GM23338 (cell line): ENCODE measurements at regions not wholly inside any gene's neighbourhood (a gene's known extent, or its start where the extent isn't known, plus 50 kb on each side); places are given as distances from the start of the nearest gene placed in this dataset.

Source experiments
- CREB1 ChIP-seq: fragments of 250-450 bp; sonication (Bioruptor Pico); IDR thresholded peaks from 2 replicates; pipeline ENCODE4 v1.5.0; 2020; ENCODE audit warnings: low read depth, mild to moderate bottlenecking, moderate library complexity
- EZH2 ChIP-seq: fragments of 200-600 bp; sonication (generic); IDR thresholded peaks from one replicate; pipeline ENCODE4 v1.8.0; 2017; ENCODE audit warnings: antibody characterized with exemption, mild to moderate bottlenecking, low read depth; ENCODE audit not compliant: unreplicated experiment
- EZH2phosphoT487 ChIP-seq: fragments of 200-600 bp; sonication (generic); IDR thresholded peaks from one replicate; pipeline ENCODE4 v1.8.1; 2018; ENCODE audit warnings: antibody characterized with exemption; ENCODE audit not compliant: unreplicated experiment
- JUNB ChIP-seq: IDR thresholded peaks from one replicate; pipeline ENCODE4 v1.6.1; 2016; ENCODE audit warnings: antibody characterized with exemption; ENCODE audit not compliant: unreplicated experiment
- NANOG ChIP-seq: IDR thresholded peaks from 2 replicates; pipeline ENCODE4 v1.6.1; 2016; ENCODE audit warnings: antibody characterized with exemption, borderline replicate concordance
- POLR2AphosphoS5 ChIP-seq: IDR thresholded peaks from 2 replicates; pipeline ENCODE4 v1.6.1; 2016; ENCODE audit warnings: antibody characterized with exemption, low read depth
- STAT1 ChIP-seq: IDR thresholded peaks from one replicate; pipeline ENCODE4 v1.6.1; 2016; ENCODE audit warnings: antibody characterized with exemption; ENCODE audit not compliant: unreplicated experiment
- ZNF114 ChIP-seq: fragments of 250-450 bp; sonication (Bioruptor Pico); IDR thresholded peaks from 2 replicates; pipeline ENCODE4 v1.5.0; 2020; ENCODE audit warnings: mild to moderate bottlenecking, moderate library complexity
- ZNF331 ChIP-seq: fragments of 250-450 bp; sonication (Bioruptor Pico); IDR thresholded peaks from 2 replicates; pipeline ENCODE4 v1.5.0; 2020; ENCODE audit warnings: low read depth, mild to moderate bottlenecking, moderate library complexity
- TF ChIP-seq, protein P1 (sequence below), 2 experiments: fragments of 200-600 bp in 1 of 2; sonication (generic) in 1 of 2; conservative IDR thresholded peaks; 2 replicates each; pipeline versions ENCODE4 v1.5.1 to v1.6.1; 2016 to 2017; ENCODE audit warnings: antibody characterized with exemption in 2 of 2, low read depth in 2 of 2, mild to moderate bottlenecking in 2 of 2, moderate library complexity in 1 of 2
- TF ChIP-seq, protein P2 (sequence below): IDR thresholded peaks from one replicate; pipeline ENCODE4 v1.6.1; 2018; ENCODE audit warnings: antibody characterized with exemption; ENCODE audit not compliant: unreplicated experiment
- TF ChIP-seq, protein P3 (sequence below): IDR thresholded peaks from 2 replicates; pipeline ENCODE4 v1.6.1; 2016; ENCODE audit warnings: antibody characterized with exemption
- TF ChIP-seq, protein P4 (sequence below): fragments of 250-450 bp; sonication (Bioruptor Pico); IDR thresholded peaks from 2 replicates; pipeline ENCODE4 v1.5.0; 2020; ENCODE audit warnings: mild to moderate bottlenecking, moderate library complexity

DNA sequence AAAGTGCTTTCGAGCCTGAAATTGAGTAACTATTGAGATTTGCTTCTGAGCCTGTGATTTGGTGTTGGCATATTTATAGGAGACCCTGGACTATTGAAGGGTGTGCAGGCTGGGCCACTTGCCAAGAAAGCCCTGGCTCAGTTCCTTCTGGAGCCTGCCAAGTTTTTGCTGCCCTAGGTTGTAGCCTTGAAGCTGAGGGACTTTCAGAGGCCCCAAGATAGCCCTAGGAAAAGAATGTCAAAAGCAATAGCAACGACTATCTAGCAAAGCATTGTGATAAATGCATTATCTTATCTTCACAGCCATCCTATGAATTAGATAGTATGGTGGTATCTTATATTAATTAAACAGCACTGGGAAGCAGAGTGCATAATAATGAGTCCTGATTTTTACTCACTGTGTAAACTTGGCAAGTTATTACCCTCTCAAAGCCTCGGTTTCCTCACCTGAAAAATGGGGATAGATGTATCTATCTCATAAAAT is 473.7 kb upstream of the PODXL start:
- TF ChIP-seq, protein P1, sequence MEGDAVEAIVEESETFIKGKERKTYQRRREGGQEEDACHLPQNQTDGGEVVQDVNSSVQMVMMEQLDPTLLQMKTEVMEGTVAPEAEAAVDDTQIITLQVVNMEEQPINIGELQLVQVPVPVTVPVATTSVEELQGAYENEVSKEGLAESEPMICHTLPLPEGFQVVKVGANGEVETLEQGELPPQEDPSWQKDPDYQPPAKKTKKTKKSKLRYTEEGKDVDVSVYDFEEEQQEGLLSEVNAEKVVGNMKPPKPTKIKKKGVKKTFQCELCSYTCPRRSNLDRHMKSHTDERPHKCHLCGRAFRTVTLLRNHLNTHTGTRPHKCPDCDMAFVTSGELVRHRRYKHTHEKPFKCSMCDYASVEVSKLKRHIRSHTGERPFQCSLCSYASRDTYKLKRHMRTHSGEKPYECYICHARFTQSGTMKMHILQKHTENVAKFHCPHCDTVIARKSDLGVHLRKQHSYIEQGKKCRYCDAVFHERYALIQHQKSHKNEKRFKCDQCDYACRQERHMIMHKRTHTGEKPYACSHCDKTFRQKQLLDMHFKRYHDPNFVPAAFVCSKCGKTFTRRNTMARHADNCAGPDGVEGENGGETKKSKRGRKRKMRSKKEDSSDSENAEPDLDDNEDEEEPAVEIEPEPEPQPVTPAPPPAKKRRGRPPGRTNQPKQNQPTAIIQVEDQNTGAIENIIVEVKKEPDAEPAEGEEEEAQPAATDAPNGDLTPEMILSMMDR (conservative IDR thresholded peaks at IDR 0.05; ENCODE audit: low read depth in 2 of 2), result no peak
- TF ChIP-seq ZNF331 (CRISPR knock-in tag), result no peak
- no peak for TF ChIP-seq POLR2AphosphoS5
- no peak for TF ChIP-seq EZH2
- TF ChIP-seq EZH2phosphoT487, result no peak
- TF ChIP-seq, protein P2, sequence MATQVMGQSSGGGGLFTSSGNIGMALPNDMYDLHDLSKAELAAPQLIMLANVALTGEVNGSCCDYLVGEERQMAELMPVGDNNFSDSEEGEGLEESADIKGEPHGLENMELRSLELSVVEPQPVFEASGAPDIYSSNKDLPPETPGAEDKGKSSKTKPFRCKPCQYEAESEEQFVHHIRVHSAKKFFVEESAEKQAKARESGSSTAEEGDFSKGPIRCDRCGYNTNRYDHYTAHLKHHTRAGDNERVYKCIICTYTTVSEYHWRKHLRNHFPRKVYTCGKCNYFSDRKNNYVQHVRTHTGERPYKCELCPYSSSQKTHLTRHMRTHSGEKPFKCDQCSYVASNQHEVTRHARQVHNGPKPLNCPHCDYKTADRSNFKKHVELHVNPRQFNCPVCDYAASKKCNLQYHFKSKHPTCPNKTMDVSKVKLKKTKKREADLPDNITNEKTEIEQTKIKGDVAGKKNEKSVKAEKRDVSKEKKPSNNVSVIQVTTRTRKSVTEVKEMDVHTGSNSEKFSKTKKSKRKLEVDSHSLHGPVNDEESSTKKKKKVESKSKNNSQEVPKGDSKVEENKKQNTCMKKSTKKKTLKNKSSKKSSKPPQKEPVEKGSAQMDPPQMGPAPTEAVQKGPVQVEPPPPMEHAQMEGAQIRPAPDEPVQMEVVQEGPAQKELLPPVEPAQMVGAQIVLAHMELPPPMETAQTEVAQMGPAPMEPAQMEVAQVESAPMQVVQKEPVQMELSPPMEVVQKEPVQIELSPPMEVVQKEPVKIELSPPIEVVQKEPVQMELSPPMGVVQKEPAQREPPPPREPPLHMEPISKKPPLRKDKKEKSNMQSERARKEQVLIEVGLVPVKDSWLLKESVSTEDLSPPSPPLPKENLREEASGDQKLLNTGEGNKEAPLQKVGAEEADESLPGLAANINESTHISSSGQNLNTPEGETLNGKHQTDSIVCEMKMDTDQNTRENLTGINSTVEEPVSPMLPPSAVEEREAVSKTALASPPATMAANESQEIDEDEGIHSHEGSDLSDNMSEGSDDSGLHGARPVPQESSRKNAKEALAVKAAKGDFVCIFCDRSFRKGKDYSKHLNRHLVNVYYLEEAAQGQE, result no peak
- no peak for TF ChIP-seq CREB1
- no peak for TF ChIP-seq JUNB
- TF ChIP-seq NANOG, result no peak
- TF ChIP-seq, protein P3, sequence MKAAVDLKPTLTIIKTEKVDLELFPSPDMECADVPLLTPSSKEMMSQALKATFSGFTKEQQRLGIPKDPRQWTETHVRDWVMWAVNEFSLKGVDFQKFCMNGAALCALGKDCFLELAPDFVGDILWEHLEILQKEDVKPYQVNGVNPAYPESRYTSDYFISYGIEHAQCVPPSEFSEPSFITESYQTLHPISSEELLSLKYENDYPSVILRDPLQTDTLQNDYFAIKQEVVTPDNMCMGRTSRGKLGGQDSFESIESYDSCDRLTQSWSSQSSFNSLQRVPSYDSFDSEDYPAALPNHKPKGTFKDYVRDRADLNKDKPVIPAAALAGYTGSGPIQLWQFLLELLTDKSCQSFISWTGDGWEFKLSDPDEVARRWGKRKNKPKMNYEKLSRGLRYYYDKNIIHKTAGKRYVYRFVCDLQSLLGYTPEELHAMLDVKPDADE, result no peak
- TF ChIP-seq STAT1, result no peak
- no peak for TF ChIP-seq ZNF114
- TF ChIP-seq, protein P4, sequence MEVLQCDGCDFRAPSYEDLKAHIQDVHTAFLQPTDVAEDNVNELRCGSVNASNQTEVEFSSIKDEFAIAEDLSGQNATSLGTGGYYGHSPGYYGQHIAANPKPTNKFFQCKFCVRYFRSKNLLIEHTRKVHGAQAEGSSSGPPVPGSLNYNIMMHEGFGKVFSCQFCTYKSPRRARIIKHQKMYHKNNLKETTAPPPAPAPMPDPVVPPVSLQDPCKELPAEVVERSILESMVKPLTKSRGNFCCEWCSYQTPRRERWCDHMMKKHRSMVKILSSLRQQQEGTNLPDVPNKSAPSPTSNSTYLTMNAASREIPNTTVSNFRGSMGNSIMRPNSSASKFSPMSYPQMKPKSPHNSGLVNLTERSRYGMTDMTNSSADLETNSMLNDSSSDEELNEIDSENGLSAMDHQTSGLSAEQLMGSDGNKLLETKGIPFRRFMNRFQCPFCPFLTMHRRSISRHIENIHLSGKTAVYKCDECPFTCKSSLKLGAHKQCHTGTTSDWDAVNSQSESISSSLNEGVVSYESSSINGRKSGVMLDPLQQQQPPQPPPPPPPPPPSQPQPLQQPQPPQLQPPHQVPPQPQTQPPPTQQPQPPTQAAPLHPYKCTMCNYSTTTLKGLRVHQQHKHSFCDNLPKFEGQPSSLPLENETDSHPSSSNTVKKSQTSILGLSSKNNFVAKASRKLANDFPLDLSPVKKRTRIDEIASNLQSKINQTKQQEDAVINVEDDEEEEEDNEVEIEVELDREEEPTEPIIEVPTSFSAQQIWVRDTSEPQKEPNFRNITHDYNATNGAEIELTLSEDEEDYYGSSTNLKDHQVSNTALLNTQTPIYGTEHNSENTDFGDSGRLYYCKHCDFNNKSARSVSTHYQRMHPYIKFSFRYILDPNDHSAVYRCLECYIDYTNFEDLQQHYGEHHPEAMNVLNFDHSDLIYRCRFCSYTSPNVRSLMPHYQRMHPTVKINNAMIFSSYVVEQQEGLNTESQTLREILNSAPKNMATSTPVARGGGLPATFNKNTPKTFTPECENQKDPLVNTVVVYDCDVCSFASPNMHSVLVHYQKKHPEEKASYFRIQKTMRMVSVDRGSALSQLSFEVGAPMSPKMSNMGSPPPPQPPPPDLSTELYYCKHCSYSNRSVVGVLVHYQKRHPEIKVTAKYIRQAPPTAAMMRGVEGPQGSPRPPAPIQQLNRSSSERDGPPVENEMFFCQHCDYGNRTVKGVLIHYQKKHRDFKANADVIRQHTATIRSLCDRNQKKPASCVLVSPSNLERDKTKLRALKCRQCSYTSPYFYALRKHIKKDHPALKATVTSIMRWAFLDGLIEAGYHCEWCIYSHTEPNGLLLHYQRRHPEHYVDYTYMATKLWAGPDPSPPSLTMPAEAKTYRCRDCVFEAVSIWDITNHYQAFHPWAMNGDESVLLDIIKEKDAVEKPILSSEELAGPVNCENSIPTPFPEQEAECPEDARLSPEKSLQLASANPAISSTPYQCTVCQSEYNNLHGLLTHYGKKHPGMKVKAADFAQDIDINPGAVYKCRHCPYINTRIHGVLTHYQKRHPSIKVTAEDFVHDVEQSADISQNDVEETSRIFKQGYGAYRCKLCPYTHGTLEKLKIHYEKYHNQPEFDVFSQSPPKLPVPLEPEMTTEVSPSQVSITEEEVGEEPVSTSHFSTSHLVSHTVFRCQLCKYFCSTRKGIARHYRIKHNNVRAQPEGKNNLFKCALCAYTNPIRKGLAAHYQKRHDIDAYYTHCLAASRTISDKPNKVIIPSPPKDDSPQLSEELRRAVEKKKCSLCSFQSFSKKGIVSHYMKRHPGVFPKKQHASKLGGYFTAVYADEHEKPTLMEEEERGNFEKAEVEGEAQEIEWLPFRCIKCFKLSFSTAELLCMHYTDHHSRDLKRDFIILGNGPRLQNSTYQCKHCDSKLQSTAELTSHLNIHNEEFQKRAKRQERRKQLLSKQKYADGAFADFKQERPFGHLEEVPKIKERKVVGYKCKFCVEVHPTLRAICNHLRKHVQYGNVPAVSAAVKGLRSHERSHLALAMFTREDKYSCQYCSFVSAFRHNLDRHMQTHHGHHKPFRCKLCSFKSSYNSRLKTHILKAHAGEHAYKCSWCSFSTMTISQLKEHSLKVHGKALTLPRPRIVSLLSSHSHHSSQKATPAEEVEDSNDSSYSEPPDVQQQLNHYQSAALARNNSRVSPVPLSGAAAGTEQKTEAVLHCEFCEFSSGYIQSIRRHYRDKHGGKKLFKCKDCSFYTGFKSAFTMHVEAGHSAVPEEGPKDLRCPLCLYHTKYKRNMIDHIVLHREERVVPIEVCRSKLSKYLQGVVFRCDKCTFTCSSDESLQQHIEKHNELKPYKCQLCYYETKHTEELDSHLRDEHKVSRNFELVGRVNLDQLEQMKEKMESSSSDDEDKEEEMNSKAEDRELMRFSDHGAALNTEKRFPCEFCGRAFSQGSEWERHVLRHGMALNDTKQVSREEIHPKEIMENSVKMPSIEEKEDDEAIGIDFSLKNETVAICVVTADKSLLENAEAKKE (CRISPR knock-in tag), result no peak
